ENCODE measurements at regions not wholly inside any gene's neighbourhood (a gene's known extent, or its start where the extent isn't known, plus 50 kb on each side); places are given as distances from the start of the nearest gene placed in this dataset.

DNA sequence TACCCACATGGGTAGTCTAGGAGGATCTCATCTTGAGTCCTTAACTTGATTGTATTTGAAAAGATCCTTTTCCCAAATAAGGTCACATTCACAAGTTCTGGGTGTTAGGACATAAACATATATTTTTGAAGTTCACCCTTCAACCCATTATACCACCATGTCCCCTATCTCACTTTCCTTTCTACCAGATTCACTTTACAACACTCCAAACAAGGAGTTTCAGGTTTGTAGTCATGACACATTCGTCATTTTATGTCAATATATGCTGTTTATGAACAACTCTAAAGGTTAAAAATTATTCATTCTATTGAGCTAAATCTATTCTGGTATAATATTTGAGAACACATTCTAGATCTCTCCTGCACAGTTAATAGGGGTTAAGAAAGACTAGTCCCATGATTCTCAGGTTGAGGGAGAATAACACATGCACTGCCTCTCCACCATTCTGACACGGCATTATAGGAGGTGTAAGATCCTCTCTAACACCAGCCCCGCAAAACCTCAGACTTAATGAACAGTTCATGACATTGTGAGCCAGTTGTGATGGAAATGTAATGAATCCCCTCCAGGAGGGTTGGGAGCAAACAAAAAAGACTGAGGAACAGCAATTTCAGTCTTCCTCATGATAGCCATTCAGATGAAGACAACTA lies 72.0 kb upstream of the PSMA6 start:
- in situ Hi-C loops (cut with HindIII; ENCODE audit: low pct_ligation_motif_present, low sequenced_read_pairs) = no loop called here
- TF ChIP-seq, protein P1, sequence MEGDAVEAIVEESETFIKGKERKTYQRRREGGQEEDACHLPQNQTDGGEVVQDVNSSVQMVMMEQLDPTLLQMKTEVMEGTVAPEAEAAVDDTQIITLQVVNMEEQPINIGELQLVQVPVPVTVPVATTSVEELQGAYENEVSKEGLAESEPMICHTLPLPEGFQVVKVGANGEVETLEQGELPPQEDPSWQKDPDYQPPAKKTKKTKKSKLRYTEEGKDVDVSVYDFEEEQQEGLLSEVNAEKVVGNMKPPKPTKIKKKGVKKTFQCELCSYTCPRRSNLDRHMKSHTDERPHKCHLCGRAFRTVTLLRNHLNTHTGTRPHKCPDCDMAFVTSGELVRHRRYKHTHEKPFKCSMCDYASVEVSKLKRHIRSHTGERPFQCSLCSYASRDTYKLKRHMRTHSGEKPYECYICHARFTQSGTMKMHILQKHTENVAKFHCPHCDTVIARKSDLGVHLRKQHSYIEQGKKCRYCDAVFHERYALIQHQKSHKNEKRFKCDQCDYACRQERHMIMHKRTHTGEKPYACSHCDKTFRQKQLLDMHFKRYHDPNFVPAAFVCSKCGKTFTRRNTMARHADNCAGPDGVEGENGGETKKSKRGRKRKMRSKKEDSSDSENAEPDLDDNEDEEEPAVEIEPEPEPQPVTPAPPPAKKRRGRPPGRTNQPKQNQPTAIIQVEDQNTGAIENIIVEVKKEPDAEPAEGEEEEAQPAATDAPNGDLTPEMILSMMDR (IDR thresholded peaks at IDR 0.05; ENCODE audit: low read depth, low read length, missing control alignments) = no peak
- Histone ChIP-seq H3K27me3 (replicated peaks) (no peaks in the 10 kb centered on the region), H3K36me3 (replicated peaks) (no peaks in the 10 kb centered on the region), H3K4me3 (ENCODE audit: low read depth, low read length) (no peak overlapping the region), H3K27ac (no peak overlapping the region)
- DNase-seq = no peak

DNA sequence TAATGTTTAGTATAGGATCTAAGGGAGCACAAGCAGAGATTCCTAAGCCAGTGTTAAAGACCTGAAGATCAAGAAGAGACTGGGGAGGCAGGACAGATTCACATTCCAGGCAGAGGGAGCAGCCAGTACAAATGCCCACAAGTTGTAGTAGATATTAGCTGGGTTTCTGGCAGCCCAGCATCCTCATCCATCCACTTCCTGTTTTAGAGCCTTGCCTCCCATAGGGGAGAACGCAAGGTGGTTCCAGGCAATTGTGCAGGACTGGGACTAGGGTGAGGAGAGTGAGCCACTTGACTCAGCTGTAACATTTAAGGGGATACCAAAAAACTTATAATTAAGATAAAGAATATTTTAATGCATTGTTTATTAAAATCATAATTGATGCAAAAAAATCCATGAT lies 71.3 kb upstream of the PSMA6 start:
- TF ChIP-seq, protein P1 (IDR thresholded peaks at IDR 0.05; ENCODE audit: low read depth, low read length, missing control alignments) = no peak
- Histone ChIP-seq H3K36me3 (replicated peaks) (no peaks in the 10 kb centered on the region), H3K27me3 (replicated peaks) (no peaks in the 10 kb centered on the region), H3K4me3 (ENCODE audit: low read depth, low read length) (no peak overlapping the region), H3K27ac (no peak overlapping the region)
- in situ Hi-C loops (cut with HindIII; ENCODE audit: low pct_ligation_motif_present, low sequenced_read_pairs) = no loop called here
- no peak for DNase-seq

DNA sequence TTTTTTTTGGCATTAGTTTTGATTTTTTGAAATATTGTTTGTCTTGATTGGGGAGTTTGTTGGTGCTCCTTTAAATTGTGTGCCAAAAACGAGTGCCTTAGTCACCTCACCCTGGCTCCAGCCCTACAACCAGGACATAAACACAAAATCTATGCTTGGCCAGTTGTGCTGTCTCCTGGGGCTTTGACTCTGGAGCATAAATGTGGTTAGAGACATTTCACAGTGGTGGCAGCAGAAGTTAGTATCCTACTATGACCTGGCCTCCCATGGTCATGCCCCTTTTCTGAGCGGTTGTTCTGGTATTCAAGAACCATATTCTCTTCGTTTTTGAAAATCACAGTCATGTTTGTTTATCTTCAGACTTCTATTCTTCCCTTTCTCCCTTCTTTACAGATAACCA lies 70.7 kb upstream of the PSMA6 start:
- Histone ChIP-seq H3K36me3 (replicated peaks) (no peaks in the 10 kb centered on the region), H3K27me3 (replicated peaks) (no peaks in the 10 kb centered on the region), H3K4me3 (ENCODE audit: low read depth, low read length) (no peak overlapping the region), H3K27ac (no peak overlapping the region)
- in situ Hi-C loops (cut with HindIII; ENCODE audit: low pct_ligation_motif_present, low sequenced_read_pairs) = no loop called here
- no peak for DNase-seq
- TF ChIP-seq, protein P1 (IDR thresholded peaks at IDR 0.05; ENCODE audit: low read depth, low read length, missing control alignments) = no peak

DNA sequence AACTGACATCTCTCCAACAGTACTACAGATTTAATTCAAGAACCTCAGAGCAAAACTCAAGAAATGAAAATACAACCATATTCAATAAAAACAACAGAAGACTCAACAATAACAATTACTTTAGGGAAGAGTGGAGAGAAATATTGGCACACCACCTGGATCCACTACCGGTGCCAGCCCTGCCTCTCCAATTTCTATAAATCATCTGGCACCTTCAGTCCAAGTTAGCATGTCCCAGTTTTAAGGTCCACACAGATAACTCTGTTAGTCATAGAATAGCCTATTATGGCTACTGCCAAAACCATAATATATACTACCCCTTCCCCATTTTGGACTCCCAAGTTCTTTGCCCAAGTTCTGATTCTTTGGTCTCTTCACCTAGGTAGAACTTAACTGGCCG lies 69.9 kb upstream of the PSMA6 start:
- in situ Hi-C loops (cut with HindIII; ENCODE audit: low pct_ligation_motif_present, low sequenced_read_pairs) = no loop called here
- Histone ChIP-seq H3K27ac (no peak overlapping the region), H3K27me3 (replicated peaks) (no peaks in the 10 kb centered on the region), H3K36me3 (replicated peaks) (no peaks in the 10 kb centered on the region), H3K4me3 (ENCODE audit: low read depth, low read length) (no peak overlapping the region)
- TF ChIP-seq, protein P1 (IDR thresholded peaks at IDR 0.05; ENCODE audit: low read depth, low read length, missing control alignments) = no peak
- DNase-seq = no peak

DNA sequence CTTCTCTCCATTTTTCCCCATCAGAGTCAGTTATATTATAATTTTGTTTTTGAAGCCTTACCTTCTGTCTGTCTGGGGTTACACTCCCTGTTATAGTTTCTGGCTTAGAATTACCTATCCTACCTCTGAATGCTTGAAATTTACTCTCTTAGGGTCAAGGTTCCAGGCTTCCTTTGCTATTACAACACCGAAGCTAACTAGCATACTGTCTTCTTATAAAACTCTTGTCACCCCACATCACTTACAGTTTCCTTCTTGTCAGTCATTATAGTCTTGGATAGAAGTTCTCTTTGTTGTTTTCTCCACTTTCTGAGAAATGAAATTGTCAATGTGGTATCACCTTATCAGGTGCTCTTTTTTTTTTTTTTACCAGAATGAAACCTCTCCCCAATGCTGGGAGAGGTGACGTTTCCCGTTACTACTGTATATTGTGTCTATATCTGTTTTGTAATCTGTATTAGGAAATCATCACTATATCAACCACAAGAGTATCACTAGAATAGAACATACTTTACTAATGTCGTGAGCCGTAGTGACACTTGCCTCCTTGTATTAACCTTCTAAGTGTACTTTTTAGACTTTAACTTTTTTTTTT lies 69.2 kb upstream of the PSMA6 start:
- DNase-seq = no peak
- Histone ChIP-seq H3K27me3 (replicated peaks) (no peaks in the 10 kb centered on the region), H3K4me3 (ENCODE audit: low read depth, low read length) (no peak overlapping the region), H3K36me3 (replicated peaks) (no peaks in the 10 kb centered on the region), H3K27ac (no peak overlapping the region)
- TF ChIP-seq, protein P1 (IDR thresholded peaks at IDR 0.05; ENCODE audit: low read depth, low read length, missing control alignments) = no peak
- in situ Hi-C loops (cut with HindIII; ENCODE audit: low pct_ligation_motif_present, low sequenced_read_pairs) = no loop called here

DNA sequence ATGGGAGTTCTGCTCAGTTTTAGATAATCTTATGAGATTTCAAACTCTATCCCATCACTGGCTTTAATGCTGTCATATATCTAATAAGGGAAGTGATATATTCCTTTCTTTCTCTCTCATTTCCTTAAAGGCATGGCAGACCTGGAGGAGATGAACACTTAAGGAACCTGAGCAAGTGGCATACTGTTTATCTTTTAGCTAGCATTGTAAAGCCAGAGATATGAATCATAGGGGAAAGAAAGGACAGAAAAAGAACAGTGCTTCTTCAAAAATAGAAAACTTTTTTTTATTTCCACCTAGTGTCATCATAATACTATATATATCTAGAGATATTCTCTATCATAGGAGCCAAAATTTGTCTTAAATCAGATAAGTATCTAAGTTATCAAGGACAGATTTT lies 68.3 kb upstream of the PSMA6 start:
- Histone ChIP-seq H3K27me3 (replicated peaks) (no peaks in the 10 kb centered on the region), H3K27ac (no peak overlapping the region), H3K4me3 (ENCODE audit: low read depth, low read length) (no peak overlapping the region), H3K36me3 (replicated peaks) (no peaks in the 10 kb centered on the region)
- in situ Hi-C loops (cut with HindIII; ENCODE audit: low pct_ligation_motif_present, low sequenced_read_pairs) = no loop called here
- TF ChIP-seq, protein P1 (IDR thresholded peaks at IDR 0.05; ENCODE audit: low read depth, low read length, missing control alignments) = no peak
- no peak for DNase-seq

Data from brain microvascular endothelial cell (primary cell).